GM12891 (cell line): ENCODE measurements at regions not wholly inside any gene's neighbourhood (a gene's known extent, or its start where the extent isn't known, plus 50 kb on each side); places are given as distances from the start of the nearest gene placed in this dataset.

Experiments
- PAX5 ChIP-seq: IDR thresholded peaks from 2 replicates; pipeline ENCODE4 v1.6.1; 2011; ENCODE audit warnings: low read length, moderate library complexity, mild to moderate bottlenecking; ENCODE audit not compliant: insufficient read depth, severe bottlenecking
- POLR2A ChIP-seq: IDR thresholded peaks from 2 replicates; pipeline ENCODE4 v1.6.1; 2011; ENCODE audit warnings: low read depth, low read length, control low read depth
- POLR2AphosphoS5 ChIP-seq: IDR thresholded peaks from 2 replicates; pipeline ENCODE4 v1.6.1; 2011; ENCODE audit warnings: low read depth, low read length, control low read depth
- POU2F2 ChIP-seq: IDR thresholded peaks from 2 replicates; pipeline ENCODE4 v1.6.1; 2011; ENCODE audit warnings: low read depth, mild to moderate bottlenecking, control low read depth, low read length, moderate library complexity
- SPI1 ChIP-seq: IDR thresholded peaks from 2 replicates; pipeline ENCODE4 v1.6.1; 2011; ENCODE audit warnings: low read depth, low read length, control low read depth
- TAF1 ChIP-seq: IDR thresholded peaks from 2 replicates; pipeline ENCODE4 v1.6.1; 2011; ENCODE audit warnings: low read depth, low read length, control low read depth

- TF ChIP-seq POLR2A = no peak
- TF ChIP-seq POLR2AphosphoS5 = no peak
- no peak for TF ChIP-seq TAF1
- no peak for TF ChIP-seq PAX5
- no peak for TF ChIP-seq POU2F2
- no peak for TF ChIP-seq SPI1
Measured at GRCh38 chr15:36347272-36347858, 232.1 kb upstream of the CDIN1 start.
